Kidney (tissue), 13 donors: ENCODE measurements at regions not wholly inside any gene's neighbourhood (a gene's known extent, or its start where the extent isn't known, plus 50 kb on each side); places are given as distances from the start of the nearest gene placed in this dataset.

Experiments used
- DNase-seq, 5 donors: peaks; one replicate each; pipeline ENCODE4 v3.0.0-alpha.2; 2013 to 2020
- FAIRE-seq: peaks from 2 replicates; lab custom pipeline; 2012; peaks lifted over from hg19 to GRCh38; lab: Jason Lieb, UNC
- H3K27ac ChIP-seq, 2 donors: one replicate each; pipeline ENCODE4 v1.7.0; 2013; ENCODE audit warnings: low read depth in 2 of 2, low read length in 2 of 2, inconsistent platforms in 1 of 2
- H3K27me3 ChIP-seq: one replicate; pipeline ENCODE4 v1.7.1; 2013; ENCODE audit warnings: low read length, inconsistent platforms; ENCODE audit not compliant: control insufficient read depth, insufficient read depth
- H3K36me3 ChIP-seq, 3 donors: one replicate each; pipeline versions ENCODE4 v1.7.0 to v1.7.1; 2013; ENCODE audit warnings: low read length in 3 of 3, control low read depth in 1 of 3, inconsistent platforms in 1 of 3; ENCODE audit not compliant: insufficient read depth in 3 of 3, control insufficient read depth in 2 of 3
- H3K4me1 ChIP-seq, 3 donors: one replicate each; pipeline versions ENCODE4 v1.7.0 to v1.7.1; 2013; ENCODE audit warnings: low read length in 3 of 3, inconsistent platforms in 1 of 3, low read depth in 1 of 3; ENCODE audit not compliant: control insufficient read depth in 2 of 3, insufficient read depth in 2 of 3
- H3K4me3 ChIP-seq, 3 donors: one replicate each; pipeline versions ENCODE4 v1.7.0 to v1.8.1; 2013; ENCODE audit warnings: low read length in 3 of 3, control low read depth in 1 of 3, inconsistent platforms in 1 of 3
- H3K9ac ChIP-seq, 3 donors: one replicate each; pipeline versions ENCODE4 v1.7.0 to v1.7.1; 2013; ENCODE audit warnings: low read length in 3 of 3, control low read depth in 1 of 3, inconsistent platforms in 1 of 3
- H3K9me3 ChIP-seq, 3 donors: one replicate each; pipeline versions ENCODE4 v1.7.0 to v1.7.1; 2013; ENCODE audit warnings: low read length in 3 of 3, control low read depth in 1 of 3, inconsistent platforms in 1 of 3; ENCODE audit not compliant: control insufficient read depth in 2 of 3, insufficient read depth in 1 of 3
- intact Hi-C: fragments of 100-400 bp; cut with DNase I; formaldehyde crosslinking; loops from one replicate; pipeline ENCODE4 v1.11.1; 2022
- TF ChIP-seq, protein P1 (sequence below): IDR thresholded peaks from 3 replicates; pipeline ENCODE4 v1.5.1; 2012; ENCODE audit warnings: mild to moderate bottlenecking, moderate library complexity, borderline replicate concordance; ENCODE audit not compliant: insufficient read depth; ENCODE audit errors: extremely low read depth
- donor health status: control.
- donor health status: control.
- donor health status: control.
- donor health status: control.
- donor health status: control.
- donor health status: DM: yes; HTN: yes; CAD: no.
- donor health status: Normal renal cell carcinoma (clear cell type).

DNA sequence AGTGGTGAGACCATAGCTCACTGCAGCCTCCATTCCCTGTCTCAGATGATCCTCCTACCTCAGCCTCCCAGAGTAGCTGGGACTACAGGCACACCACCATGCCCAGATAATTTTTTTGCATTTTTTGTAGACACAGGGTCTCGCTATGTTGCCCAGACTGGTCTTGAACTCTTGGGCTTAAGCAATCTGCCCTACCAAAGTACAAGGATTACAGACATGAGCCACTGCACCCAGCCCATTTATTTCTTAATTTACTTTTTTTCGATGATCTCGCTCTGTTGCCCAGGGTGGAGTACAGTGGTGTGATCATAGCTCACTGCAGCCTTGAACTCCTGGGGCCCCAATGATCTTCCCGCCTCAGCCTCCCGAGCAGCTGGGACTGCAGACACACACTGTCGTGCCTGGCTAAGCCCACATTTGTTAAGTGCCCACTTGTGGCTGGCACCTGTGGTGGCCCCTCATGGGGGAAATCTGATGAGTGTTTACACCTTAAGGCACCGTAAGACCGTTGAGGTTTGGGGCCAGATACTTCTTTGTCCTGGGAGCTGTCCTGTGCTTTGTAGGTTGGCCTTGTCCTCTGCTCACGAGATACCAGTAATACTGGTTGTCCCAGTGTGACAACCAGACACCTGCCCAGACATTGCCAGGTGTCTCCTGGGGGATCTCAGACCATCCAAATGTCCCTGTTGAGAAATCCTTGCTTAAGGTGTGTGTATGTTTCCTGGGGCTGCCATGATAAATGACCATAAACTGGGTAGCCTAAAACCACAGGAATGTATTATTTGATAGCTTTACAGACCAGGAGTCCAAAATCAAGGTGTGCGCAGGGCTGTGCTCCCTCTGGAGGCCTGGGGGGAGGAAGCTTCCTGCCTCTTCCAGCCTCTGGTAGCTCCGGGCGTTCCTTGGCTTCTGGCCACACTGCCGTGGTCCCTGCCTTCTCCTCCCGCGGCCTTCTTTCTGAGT lies 141.4 kb upstream of the GSE1 start:
- H3K36me3 ChIP-seq, result no peaks in the 10 kb centered on the region
- no peak overlapping the region for H3K9ac ChIP-seq
- FAIRE-seq, result no peak
- no peaks in the 10 kb centered on the region for H3K9me3 ChIP-seq
- no peak overlapping the region for H3K4me3 ChIP-seq
- H3K27me3 ChIP-seq, result no peaks in the 10 kb centered on the region
- no peak overlapping the region for H3K27ac ChIP-seq
- peaks cover 0 to 8% (median 0%) of the 10 kb centered on the region in 3 donors for H3K4me1 ChIP-seq
- TF ChIP-seq, protein P1, sequence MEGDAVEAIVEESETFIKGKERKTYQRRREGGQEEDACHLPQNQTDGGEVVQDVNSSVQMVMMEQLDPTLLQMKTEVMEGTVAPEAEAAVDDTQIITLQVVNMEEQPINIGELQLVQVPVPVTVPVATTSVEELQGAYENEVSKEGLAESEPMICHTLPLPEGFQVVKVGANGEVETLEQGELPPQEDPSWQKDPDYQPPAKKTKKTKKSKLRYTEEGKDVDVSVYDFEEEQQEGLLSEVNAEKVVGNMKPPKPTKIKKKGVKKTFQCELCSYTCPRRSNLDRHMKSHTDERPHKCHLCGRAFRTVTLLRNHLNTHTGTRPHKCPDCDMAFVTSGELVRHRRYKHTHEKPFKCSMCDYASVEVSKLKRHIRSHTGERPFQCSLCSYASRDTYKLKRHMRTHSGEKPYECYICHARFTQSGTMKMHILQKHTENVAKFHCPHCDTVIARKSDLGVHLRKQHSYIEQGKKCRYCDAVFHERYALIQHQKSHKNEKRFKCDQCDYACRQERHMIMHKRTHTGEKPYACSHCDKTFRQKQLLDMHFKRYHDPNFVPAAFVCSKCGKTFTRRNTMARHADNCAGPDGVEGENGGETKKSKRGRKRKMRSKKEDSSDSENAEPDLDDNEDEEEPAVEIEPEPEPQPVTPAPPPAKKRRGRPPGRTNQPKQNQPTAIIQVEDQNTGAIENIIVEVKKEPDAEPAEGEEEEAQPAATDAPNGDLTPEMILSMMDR, result no peak
- intact Hi-C loops, result no loop called here
- DNase-seq, result no peak

DNA sequence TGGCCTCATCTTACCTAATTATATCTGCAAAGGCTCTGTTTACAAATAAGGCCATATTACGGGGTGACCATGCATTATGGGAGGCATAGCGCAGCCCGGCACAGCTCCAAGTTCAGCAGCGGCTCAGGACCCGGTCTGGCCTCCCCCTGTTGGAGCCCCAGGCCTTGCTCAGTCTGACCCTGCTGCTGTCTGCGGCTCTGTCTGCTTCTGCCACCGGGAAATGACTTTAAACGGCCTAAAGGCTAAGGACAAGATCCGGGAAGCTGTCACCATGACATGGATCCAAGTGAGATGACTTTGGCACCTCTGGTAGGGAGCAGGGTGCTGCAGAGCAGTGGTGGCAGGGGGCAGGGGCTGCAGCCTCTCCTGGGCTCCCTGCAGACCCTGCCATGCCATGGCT lies 140.6 kb upstream of the GSE1 start:
- FAIRE-seq, result no peak
- TF ChIP-seq, protein P1, result no peak
- no peak overlapping the region for H3K27ac ChIP-seq

DNA sequence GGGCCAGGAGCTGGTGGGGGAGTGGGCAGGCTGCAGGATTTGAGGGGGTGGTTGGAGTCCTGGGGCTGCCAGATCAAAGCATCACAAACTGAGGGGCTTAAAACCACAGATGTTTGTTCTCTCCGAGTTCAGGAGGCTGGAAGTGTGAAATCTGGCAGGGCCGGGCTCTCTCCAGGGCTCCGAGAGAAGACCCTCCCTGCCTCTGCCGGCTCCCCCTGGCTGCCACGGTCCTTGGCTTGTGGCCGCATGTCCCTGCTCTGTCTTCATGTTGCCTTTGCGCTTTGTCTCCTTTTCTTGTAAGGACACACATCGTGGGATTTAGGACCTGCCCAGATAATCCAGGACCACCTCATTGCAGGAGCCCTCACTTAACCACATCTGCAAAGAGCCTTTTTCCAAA lies 139.8 kb upstream of the GSE1 start:
- H3K4me1 ChIP-seq, result peaks cover 0 to 8% (median 0%) of the 10 kb centered on the region in 3 donors
- H3K9ac ChIP-seq, result no peak overlapping the region
- DNase-seq (peak in 1 of 5 donors; percentile 54), FAIRE-seq (no peak)
- H3K4me3 ChIP-seq, result no peak overlapping the region
- no peaks in the 10 kb centered on the region for H3K27me3 ChIP-seq
- no peak overlapping the region for H3K27ac ChIP-seq
- H3K36me3 ChIP-seq, result no peaks in the 10 kb centered on the region
- no peaks in the 10 kb centered on the region for H3K9me3 ChIP-seq
- TF ChIP-seq, protein P1, result no peak
- intact Hi-C loops, result no loop called here

More for the DNA sequence above, 140.6 kb upstream of the GSE1 start:
- no peak for DNase-seq
- intact Hi-C loops, result no loop called here
- Histone ChIP-seq H3K9me3 (no peaks in the 10 kb centered on the region), H3K36me3 (no peaks in the 10 kb centered on the region), H3K27me3 (no peaks in the 10 kb centered on the region), H3K4me1 (peaks cover 0 to 8% (median 0%) of the 10 kb centered on the region in 3 donors), H3K4me3 (no peak overlapping the region), H3K9ac (no peak overlapping the region)
